GM12878 (cell line): ENCODE measurements at regions not wholly inside any gene's neighbourhood (a gene's known extent, or its start where the extent isn't known, plus 50 kb on each side); places are given as distances from the start of the nearest gene placed in this dataset.
A peak's percentile ranks its signal among the peaks of the same experiment; 100 is the strongest.

Source experiments
- ATAC-seq: fragments of 200-7000 bp; cut with Tn5 transposase; 3 replicates; pipeline ENCODE4 v1.9.1; 2020; ENCODE audit warnings: mild to moderate bottlenecking, moderate library complexity
- BruUV-seq: library from RNA; stranded (reverse); fragments of 400-500 nt; replicated peaks from 2 replicates; lab custom pipeline; 2021; lab: Mats Ljungman, UMichigan
- CTCF ChIA-PET: fragments of 300-600 bp; sonication (Branson Sonifier 250); formaldehyde crosslinking; extraction: SDS; loops from one replicate; lab custom pipeline; 2021; ENCODE audit warnings: inconsistent platforms; lab: Yijun Ruan, JAX
- POLR2A ChIA-PET: fragments of 350-600 bp; formaldehyde crosslinking; extraction: SDS; loops from one replicate; lab custom pipeline; 2021; ENCODE audit warnings: inconsistent platforms; lab: Charles Lee
- RAD21 ChIA-PET: fragments of 300-600 bp; sonication (Branson Sonifier 250); formaldehyde crosslinking; loops from one replicate; lab custom pipeline; 2023; ENCODE audit warnings: antibody characterized with exemption; ENCODE audit not compliant: unreplicated experiment; lab: Charles Lee
- SMC1A ChIA-PET: fragments of 300-600 bp; sonication (Branson Sonifier 250); formaldehyde crosslinking; loops from one replicate; lab custom pipeline; 2023; ENCODE audit not compliant: unreplicated experiment, uncharacterized antibody; lab: Charles Lee
- DNase-seq: peaks from one replicate; pipeline ENCODE4 v3.0.0-alpha.2; 2011; ENCODE audit warnings: low read depth, low spot score
- FAIRE-seq: peaks from 3 replicates; lab custom pipeline; 2011; peaks lifted over from hg19 to GRCh38; lab: Jason Lieb, UNC
- H2AFZ ChIP-seq: 2 replicates; pipeline ENCODE4 v1.6.0; 2011; ENCODE audit warnings: low read depth, low read length, control low read depth; ENCODE audit not compliant: control insufficient read depth
- H3K27ac ChIP-seq: 2 replicates; pipeline ENCODE4 v1.5.1; 2011; ENCODE audit warnings: control low read depth; ENCODE audit not compliant: control insufficient read depth, insufficient read depth
- H3K27me3 ChIP-seq, 2 experiments: replicated peaks in 1 of 2; 2 replicates each; pipeline versions ENCODE4 v1.6.0 to v1.6.1; 2011; ENCODE audit warnings: low read length in 1 of 2; ENCODE audit not compliant: control insufficient read depth in 2 of 2, insufficient read depth in 2 of 2
- H3K36me3 ChIP-seq, 2 experiments: 2 replicates each; pipeline ENCODE4 v1.5.1; 2011; ENCODE audit warnings: low read length in 1 of 2; ENCODE audit not compliant: control insufficient read depth in 2 of 2, insufficient read depth in 2 of 2
- H3K4me1 ChIP-seq: 2 replicates; pipeline ENCODE4 v1.6.1; 2011; ENCODE audit warnings: mild to moderate bottlenecking, low read length, moderate library complexity, mixed read lengths; ENCODE audit not compliant: control insufficient read depth, insufficient read depth
- H3K4me2 ChIP-seq: 2 replicates; pipeline ENCODE4 v1.6.0; 2011; ENCODE audit warnings: control low read depth; ENCODE audit not compliant: control insufficient read depth, insufficient read depth
- H3K4me3 ChIP-seq: fragments of 200-600 bp; sonication (generic); 2 replicates; pipeline ENCODE4 v1.5.1; 2016
- H3K79me2 ChIP-seq: 2 replicates; pipeline ENCODE4 v1.6.0; 2011; ENCODE audit warnings: low read length; ENCODE audit not compliant: control insufficient read depth, insufficient read depth
- H3K9ac ChIP-seq: 2 replicates; pipeline ENCODE4 v1.8.0; 2011; ENCODE audit warnings: low read length, control low read depth, mixed read lengths; ENCODE audit not compliant: control insufficient read depth, insufficient read depth
- H3K9me3 ChIP-seq: replicated peaks from 3 replicates; pipeline ENCODE4 v1.5.1; 2011; ENCODE audit warnings: mild to moderate bottlenecking, low read length; ENCODE audit not compliant: control insufficient read depth, insufficient read depth
- H4K20me1 ChIP-seq: 2 replicates; pipeline ENCODE4 v1.6.0; 2011; ENCODE audit not compliant: control insufficient read depth, insufficient read depth
- FOXM1 ChIP-seq: IDR thresholded peaks from 2 replicates; pipeline ENCODE4 v1.6.1; 2012; ENCODE audit warnings: low read depth, mild to moderate bottlenecking, inconsistent platforms, low read length, moderate library complexity
- HDAC6 ChIP-seq: fragments of 200-600 bp; sonication (generic); IDR thresholded peaks from one replicate; pipeline ENCODE4 v1.8.0; 2017; ENCODE audit warnings: antibody characterized with exemption; ENCODE audit not compliant: unreplicated experiment
- JUNB ChIP-seq: IDR thresholded peaks from 2 replicates; pipeline ENCODE4 v1.6.1; 2016; ENCODE audit warnings: antibody characterized with exemption, mild to moderate bottlenecking
- NFIC ChIP-seq: IDR thresholded peaks from 2 replicates; pipeline ENCODE4 v1.6.1; 2012; ENCODE audit warnings: low read depth, mild to moderate bottlenecking, inconsistent platforms, low read length, moderate library complexity
- SUPT20H ChIP-seq: IDR thresholded peaks from 2 replicates; pipeline ENCODE4 v1.6.1; 2011; ENCODE audit warnings: low read depth, mild to moderate bottlenecking, low read length, moderate library complexity, borderline replicate concordance; ENCODE audit not compliant: control insufficient read depth
- TARDBP ChIP-seq: IDR thresholded peaks from 2 replicates; pipeline ENCODE4 v1.6.1; 2016; ENCODE audit warnings: borderline replicate concordance
- TCF7 ChIP-seq: IDR thresholded peaks from 2 replicates; pipeline ENCODE4 v1.6.1; 2014; ENCODE audit warnings: antibody characterized with exemption, borderline replicate concordance
- ZNF384 ChIP-seq: IDR thresholded peaks from 2 replicates; pipeline ENCODE4 v1.6.1; 2012; ENCODE audit warnings: low read depth, mild to moderate bottlenecking, low read length, improper control_type of control experiment, borderline replicate concordance
- WGBS: methylation state at CpG from one replicate; pipeline ENCODE4 v1.1.6; 2016; ENCODE audit warnings: low lambda C conversion rate; ENCODE audit not compliant: insufficient replicate concordance, insufficient coverage; ENCODE audit errors: missing lambda C conversion rate; 5-methylcytosine and 5-hydroxymethylcytosine counted together
- in situ Hi-C: fragments of 300-500 bp; cut with MboI; formaldehyde crosslinking; loops from 9 replicates; pipeline ENCODE4 v1.14.3; 2018; ENCODE audit warnings: mixed read lengths
- intact Hi-C: fragments of 100-400 bp; cut with micrococcal nuclease; formaldehyde crosslinking; loops from one replicate; pipeline ENCODE4 v1.14.2; 2022; ENCODE audit not compliant: unreplicated experiment
- TF ChIP-seq, protein P1 (sequence below): fragments of 450-650 bp; IDR thresholded peaks from 2 replicates; pipeline ENCODE4 v1.6.1; 2016; ENCODE audit warnings: mild to moderate bottlenecking, moderate library complexity, borderline replicate concordance
- TF ChIP-seq, protein P2 (sequence below): fragments of 450-650 bp; formaldehyde crosslinking; IDR thresholded peaks from 2 replicates; pipeline ENCODE4 v1.5.0; 2022; ENCODE audit warnings: mild to moderate bottlenecking, missing genetic modification characterization
- TF ChIP-seq, protein P3 (sequence below): fragments of 450-650 bp; IDR thresholded peaks from 2 replicates; pipeline ENCODE4 v1.6.1; 2018; ENCODE audit warnings: mild to moderate bottlenecking, low read depth, moderate library complexity; ENCODE audit not compliant: partially characterized antibody
- TF ChIP-seq, protein P4 (sequence below): IDR thresholded peaks from 2 replicates; pipeline ENCODE4 v1.6.1; 2012; ENCODE audit warnings: low read depth, low read length, improper control_type of control experiment

DNA sequence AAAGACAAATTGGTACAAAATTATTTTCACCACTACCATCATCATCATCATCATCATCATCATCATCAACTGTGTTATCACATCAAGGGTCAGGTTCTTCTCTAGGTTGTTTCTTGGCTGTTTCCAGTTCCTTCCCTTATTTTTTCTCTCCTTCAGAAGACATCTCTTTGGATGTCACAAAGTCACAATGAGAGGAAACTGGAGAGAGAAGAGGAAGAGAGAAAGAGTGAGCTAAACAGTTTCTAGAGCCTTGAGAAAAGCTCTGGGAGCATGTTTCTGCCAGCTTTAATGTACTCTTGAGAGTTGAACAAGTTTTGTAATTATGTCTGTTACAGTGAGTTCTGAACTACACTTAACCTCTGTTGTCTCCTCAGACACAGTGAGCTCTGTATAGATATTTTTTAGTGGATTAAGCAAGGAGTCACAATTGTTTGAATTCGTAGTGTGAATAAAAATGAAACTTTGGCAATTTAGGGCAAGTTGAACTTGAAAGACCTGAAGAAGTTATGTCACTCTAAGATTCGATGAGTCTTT lies 123.0 kb upstream of the AKIRIN2 start:
- H2AFZ ChIP-seq, result peak overlapping the region; percentile 31
- WGBS, result 2% methylated on average over 2 of the region's 2 CpGs
- no peak overlapping the region for H3K9ac ChIP-seq
- CTCF ChIA-PET, result interaction anchor here (0.6 to 1.7 kb wide), 12 partner anchors 8 to 123 kb away, joined by 3 to 5 read pairs (median 4); partner anchors contain the start of gene AKIRIN2
- H3K4me1 ChIP-seq, result peaks cover 15% of the 10 kb centered on the region
- RAD21 ChIA-PET, result interaction anchor here (0.6 to 1.7 kb wide), 11 partner anchors 10 to 155 kb away, joined by 3 to 6 read pairs (median 4); no protein-coding TSS in a partner anchor
- H3K4me2 ChIP-seq, result 0 out of 2 replicates have a peak overlapping the region, but pooled peaks have one; percentile 3
- DNase-seq, result no peak
- FAIRE-seq, result no peak
- H3K36me3 ChIP-seq, result no peaks in the 10 kb centered on the region
- ATAC-seq, result peak; percentile 64
- H4K20me1 ChIP-seq, result no peaks in the 10 kb centered on the region
- peak overlapping the region; percentile 34 for H3K27ac ChIP-seq
- intact Hi-C loops, result no loop called here
- no peaks in the 10 kb centered on the region for H3K79me2 ChIP-seq
- H3K9me3 ChIP-seq, result no peaks in the 10 kb centered on the region
- SMC1A ChIA-PET, result interaction anchor here (0.8 to 3.0 kb wide), 17 partner anchors 9 to 1045 kb away, joined by 3 to 12 read pairs (median 4); no protein-coding TSS in a partner anchor
- no TSS peak for BruUV-seq
- no peaks in the 10 kb centered on the region for H3K27me3 ChIP-seq
- POLR2A ChIA-PET, result interaction anchor here (0.9 to 1.3 kb wide), 5 partner anchors 15 to 335 kb away, joined by 3 to 4 read pairs (median 3); no protein-coding TSS in a partner anchor
- H3K4me3 ChIP-seq, result no peak overlapping the region
- in situ Hi-C loops, result no loop called here
- TF ChIP-seq, protein P1, sequence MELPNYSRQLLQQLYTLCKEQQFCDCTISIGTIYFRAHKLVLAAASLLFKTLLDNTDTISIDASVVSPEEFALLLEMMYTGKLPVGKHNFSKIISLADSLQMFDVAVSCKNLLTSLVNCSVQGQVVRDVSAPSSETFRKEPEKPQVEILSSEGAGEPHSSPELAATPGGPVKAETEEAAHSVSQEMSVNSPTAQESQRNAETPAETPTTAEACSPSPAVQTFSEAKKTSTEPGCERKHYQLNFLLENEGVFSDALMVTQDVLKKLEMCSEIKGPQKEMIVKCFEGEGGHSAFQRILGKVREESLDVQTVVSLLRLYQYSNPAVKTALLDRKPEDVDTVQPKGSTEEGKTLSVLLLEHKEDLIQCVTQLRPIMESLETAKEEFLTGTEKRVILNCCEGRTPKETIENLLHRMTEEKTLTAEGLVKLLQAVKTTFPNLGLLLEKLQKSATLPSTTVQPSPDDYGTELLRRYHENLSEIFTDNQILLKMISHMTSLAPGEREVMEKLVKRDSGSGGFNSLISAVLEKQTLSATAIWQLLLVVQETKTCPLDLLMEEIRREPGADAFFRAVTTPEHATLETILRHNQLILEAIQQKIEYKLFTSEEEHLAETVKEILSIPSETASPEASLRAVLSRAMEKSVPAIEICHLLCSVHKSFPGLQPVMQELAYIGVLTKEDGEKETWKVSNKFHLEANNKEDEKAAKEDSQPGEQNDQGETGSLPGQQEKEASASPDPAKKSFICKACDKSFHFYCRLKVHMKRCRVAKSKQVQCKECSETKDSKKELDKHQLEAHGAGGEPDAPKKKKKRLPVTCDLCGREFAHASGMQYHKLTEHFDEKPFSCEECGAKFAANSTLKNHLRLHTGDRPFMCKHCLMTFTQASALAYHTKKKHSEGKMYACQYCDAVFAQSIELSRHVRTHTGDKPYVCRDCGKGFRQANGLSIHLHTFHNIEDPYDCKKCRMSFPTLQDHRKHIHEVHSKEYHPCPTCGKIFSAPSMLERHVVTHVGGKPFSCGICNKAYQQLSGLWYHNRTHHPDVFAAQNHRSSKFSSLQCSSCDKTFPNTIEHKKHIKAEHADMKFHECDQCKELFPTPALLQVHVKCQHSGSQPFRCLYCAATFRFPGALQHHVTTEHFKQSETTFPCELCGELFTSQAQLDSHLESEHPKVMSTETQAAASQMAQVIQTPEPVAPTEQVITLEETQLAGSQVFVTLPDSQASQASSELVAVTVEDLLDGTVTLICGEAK, result no peak
- no peak for TF ChIP-seq SUPT20H
- TF ChIP-seq, protein P2, sequence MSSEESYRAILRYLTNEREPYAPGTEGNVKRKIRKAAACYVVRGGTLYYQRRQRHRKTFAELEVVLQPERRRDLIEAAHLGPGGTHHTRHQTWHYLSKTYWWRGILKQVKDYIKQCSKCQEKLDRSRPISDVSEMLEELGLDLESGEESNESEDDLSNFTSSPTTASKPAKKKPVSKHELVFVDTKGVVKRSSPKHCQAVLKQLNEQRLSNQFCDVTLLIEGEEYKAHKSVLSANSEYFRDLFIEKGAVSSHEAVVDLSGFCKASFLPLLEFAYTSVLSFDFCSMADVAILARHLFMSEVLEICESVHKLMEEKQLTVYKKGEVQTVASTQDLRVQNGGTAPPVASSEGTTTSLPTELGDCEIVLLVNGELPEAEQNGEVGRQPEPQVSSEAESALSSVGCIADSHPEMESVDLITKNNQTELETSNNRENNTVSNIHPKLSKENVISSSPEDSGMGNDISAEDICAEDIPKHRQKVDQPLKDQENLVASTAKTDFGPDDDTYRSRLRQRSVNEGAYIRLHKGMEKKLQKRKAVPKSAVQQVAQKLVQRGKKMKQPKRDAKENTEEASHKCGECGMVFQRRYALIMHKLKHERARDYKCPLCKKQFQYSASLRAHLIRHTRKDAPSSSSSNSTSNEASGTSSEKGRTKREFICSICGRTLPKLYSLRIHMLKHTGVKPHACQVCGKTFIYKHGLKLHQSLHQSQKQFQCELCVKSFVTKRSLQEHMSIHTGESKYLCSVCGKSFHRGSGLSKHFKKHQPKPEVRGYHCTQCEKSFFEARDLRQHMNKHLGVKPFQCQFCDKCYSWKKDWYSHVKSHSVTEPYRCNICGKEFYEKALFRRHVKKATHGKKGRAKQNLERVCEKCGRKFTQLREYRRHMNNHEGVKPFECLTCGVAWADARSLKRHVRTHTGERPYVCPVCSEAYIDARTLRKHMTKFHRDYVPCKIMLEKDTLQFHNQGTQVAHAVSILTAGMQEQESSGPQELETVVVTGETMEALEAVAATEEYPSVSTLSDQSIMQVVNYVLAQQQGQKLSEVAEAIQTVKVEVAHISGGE (CRISPR knock-in tag), result no peak
- peak; percentile 52 for TF ChIP-seq JUNB
- TF ChIP-seq ZNF384, result no peak
- TF ChIP-seq TCF7, result peak; percentile 26; the same call in 1 of the 2 replicates
- TF ChIP-seq TARDBP, result no peak
- TF ChIP-seq, protein P3, sequence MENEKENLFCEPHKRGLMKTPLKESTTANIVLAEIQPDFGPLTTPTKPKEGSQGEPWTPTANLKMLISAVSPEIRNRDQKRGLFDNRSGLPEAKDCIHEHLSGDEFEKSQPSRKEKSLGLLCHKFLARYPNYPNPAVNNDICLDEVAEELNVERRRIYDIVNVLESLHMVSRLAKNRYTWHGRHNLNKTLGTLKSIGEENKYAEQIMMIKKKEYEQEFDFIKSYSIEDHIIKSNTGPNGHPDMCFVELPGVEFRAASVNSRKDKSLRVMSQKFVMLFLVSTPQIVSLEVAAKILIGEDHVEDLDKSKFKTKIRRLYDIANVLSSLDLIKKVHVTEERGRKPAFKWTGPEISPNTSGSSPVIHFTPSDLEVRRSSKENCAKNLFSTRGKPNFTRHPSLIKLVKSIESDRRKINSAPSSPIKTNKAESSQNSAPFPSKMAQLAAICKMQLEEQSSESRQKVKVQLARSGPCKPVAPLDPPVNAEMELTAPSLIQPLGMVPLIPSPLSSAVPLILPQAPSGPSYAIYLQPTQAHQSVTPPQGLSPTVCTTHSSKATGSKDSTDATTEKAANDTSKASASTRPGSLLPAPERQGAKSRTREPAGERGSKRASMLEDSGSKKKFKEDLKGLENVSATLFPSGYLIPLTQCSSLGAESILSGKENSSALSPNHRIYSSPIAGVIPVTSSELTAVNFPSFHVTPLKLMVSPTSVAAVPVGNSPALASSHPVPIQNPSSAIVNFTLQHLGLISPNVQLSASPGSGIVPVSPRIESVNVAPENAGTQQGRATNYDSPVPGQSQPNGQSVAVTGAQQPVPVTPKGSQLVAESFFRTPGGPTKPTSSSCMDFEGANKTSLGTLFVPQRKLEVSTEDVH, result no peak
- TF ChIP-seq NFIC, result peak; percentile 61; the same call in 1 of the 2 replicates
- TF ChIP-seq FOXM1, result peak; percentile 21; the same call in 1 of the 2 replicates
- TF ChIP-seq HDAC6, result no peak
- TF ChIP-seq, protein P4, sequence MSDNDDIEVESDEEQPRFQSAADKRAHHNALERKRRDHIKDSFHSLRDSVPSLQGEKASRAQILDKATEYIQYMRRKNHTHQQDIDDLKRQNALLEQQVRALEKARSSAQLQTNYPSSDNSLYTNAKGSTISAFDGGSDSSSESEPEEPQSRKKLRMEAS, result no peak
